Muscle of leg (tissue), 3 donors: ENCODE measurements at regions not wholly inside any gene's neighbourhood (a gene's known extent, or its start where the extent isn't known, plus 50 kb on each side); places are given as distances from the start of the nearest gene placed in this dataset.
A peak's percentile ranks its signal among the peaks of the same experiment; 100 is the strongest.

Experiments used
- DNase-seq: peaks from one replicate; pipeline ENCODE4 v3.0.0; 2013
- H3K27ac ChIP-seq: one replicate; pipeline ENCODE4 v1.5.1; 2013; ENCODE audit warnings: mild to moderate bottlenecking, low read length, control low read depth
- H3K27me3 ChIP-seq: one replicate; pipeline ENCODE4 v1.6.1; 2013; ENCODE audit warnings: low read length; ENCODE audit not compliant: control insufficient read depth, insufficient read depth
- H3K36me3 ChIP-seq: one replicate; pipeline ENCODE4 v1.6.1; 2013; ENCODE audit warnings: low read length; ENCODE audit not compliant: control insufficient read depth, insufficient read depth
- H3K4me1 ChIP-seq: one replicate; pipeline ENCODE4 v1.6.1; 2013; ENCODE audit warnings: low read length; ENCODE audit not compliant: control insufficient read depth, insufficient read depth
- H3K4me3 ChIP-seq: one replicate; pipeline ENCODE4 v1.5.1; 2013; ENCODE audit warnings: low read length, control low read depth
- H3K9me3 ChIP-seq: replicated peaks from 2 replicates; pipeline ENCODE4 v1.6.1; 2013; ENCODE audit warnings: low read depth, low read length; ENCODE audit not compliant: control insufficient read depth
- WGBS: methylation state at CpG from one replicate; pipeline ENCODE4 v1.1.5; 2013; ENCODE audit warnings: missing lambda C conversion rate; ENCODE audit not compliant: insufficient coverage; 5-methylcytosine and 5-hydroxymethylcytosine counted together

DNA sequence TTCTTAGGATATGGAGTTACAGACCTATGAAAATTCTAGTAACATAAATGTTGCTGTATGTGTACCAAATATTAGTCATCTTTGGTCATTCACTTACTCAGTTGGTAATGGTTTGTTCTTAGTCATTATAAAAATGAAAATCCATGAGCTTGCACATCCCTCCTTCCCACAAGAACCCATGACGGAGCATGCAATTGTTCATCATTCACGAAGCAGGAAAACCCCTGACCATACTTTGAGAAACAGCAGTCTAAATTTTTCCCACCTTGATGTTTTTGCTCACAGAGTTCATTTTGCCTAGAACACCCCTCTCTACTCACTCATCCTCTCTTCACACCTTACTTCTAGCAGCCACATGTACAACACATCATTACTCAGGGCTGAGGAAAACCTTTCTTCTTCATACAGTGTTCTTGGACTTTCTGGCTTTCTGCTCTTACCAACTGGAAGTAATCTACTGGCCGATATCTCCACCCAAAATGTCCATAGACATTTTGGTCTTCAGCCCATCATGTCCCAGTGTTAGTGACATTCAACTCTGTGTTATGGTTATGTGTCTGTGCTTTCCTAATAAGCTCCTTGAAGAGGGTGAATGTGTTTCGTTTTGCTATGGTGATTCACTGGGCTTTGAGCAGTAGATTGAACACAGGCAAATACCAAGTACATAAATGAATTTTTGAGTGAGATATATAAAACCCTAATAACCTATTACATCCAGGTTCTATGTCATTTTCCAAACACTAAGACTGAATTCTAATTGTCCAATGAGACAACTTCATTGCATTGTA is 189.9 kb downstream of the ZC3H11B start:
- Histone ChIP-seq H3K9me3 (no peaks in the 10 kb centered on the region), H3K27me3 (no peaks in the 10 kb centered on the region), H3K4me1 (no peaks in the 10 kb centered on the region), H3K4me3 (no peak overlapping the region), H3K36me3 (no peaks in the 10 kb centered on the region), H3K27ac (no peak overlapping the region)
- DNase-seq: no peak
- WGBS: 94% methylated on average over 2 of the region's 4 CpGs

DNA sequence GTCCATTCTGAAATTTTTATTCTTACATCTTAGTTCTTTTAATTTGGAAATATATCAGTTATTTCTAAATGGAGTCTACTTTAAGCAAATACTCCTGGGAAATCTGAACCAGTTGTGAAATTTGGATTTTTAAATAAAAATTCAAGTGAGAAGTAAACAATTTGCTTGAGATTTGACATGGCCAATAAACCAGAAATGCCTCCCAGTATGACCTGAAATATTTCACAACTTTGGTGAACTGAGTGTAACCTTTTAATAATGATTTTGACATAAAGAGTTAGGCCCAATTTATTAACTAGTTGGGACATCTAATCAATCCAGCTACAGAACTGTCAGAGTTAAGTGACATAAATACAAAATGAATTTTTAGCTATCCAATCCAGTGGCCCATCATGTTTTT is 192.0 kb downstream of the ZC3H11B start:
- DNase-seq: no peak
- Histone ChIP-seq H3K27me3 (no peaks in the 10 kb centered on the region), H3K27ac (no peak overlapping the region)

DNA sequence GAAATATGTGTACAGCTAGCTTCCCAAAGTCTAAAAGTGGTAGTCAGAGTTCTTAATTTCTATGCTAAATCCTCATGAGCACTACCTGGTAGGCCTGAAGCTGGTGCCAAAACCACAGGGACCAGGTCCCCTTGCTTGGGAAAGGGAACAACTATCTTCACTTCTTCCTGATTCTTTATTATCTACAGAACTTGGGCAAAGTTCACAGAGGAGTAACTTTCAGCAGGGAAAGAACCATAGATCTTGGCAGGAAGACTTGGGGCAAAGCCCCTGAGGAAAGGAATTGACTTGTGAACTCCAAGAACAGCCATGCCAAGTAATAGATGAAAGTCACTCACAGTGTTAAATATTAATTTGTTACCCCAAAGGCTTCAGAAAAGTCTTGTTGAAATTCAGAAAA is 193.0 kb downstream of the ZC3H11B start:
- no peaks in the 10 kb centered on the region for H3K36me3 ChIP-seq
- DNase-seq: no peak
- H3K4me3 ChIP-seq: no peak overlapping the region
- no peaks in the 10 kb centered on the region for H3K4me1 ChIP-seq
- no peak overlapping the region for H3K27ac ChIP-seq
- no peaks in the 10 kb centered on the region for H3K9me3 ChIP-seq
- no peaks in the 10 kb centered on the region for H3K27me3 ChIP-seq

More for the DNA sequence above, 192.0 kb downstream of the ZC3H11B start:
- no peaks in the 10 kb centered on the region for H3K4me1 ChIP-seq
- H3K4me3 ChIP-seq: no peak overlapping the region
- no peaks in the 10 kb centered on the region for H3K36me3 ChIP-seq
- no peaks in the 10 kb centered on the region for H3K9me3 ChIP-seq

DNA sequence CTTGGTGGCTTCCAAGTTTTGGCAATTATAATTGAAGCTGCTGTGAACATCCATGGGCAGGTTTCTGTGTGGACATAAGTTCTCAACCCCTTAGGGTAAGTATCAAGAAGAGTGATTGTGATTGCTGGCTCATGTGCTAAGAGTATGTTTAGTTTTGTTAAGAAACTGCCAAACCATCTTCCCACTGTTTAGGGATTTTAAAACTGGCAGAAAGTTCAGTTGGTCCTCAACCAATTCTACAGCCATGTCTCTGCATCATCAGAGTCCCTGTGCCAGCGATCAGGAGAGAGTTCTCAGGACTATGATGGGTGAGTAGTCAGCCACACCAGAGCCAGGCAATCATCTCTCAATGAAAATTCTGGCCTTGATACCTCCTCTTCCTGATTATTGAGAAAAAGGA is 193.8 kb downstream of the ZC3H11B start:
- Histone ChIP-seq H3K27ac (no peak overlapping the region), H3K9me3 (no peaks in the 10 kb centered on the region), H3K4me3 (no peak overlapping the region), H3K4me1 (no peaks in the 10 kb centered on the region), H3K36me3 (no peaks in the 10 kb centered on the region), H3K27me3 (no peaks in the 10 kb centered on the region)
- WGBS: no CpG with 5 or more reads among the region's 1 CpG
- peak; percentile 85 for DNase-seq

DNA sequence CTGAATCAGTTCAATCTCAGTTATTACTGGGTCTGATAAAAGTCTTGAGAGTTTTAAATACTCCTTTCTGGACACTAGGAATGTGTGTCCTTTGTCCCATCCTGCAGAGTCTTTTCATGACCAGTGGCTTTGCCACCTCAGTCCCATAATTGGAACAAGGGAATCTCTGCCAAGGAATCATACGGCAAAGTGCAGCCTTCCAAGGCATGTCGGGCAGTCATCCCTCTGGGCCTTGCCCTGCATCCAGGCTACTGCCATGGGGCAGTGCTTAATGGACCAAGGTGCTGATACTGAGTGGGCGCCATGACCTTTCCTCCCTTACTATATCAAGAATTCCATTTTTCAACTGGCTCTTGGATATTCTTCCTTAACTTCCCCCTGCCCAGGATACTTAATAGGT is 195.3 kb downstream of the ZC3H11B start:
- no peak for DNase-seq
- H3K4me3 ChIP-seq: no peak overlapping the region
- no peaks in the 10 kb centered on the region for H3K9me3 ChIP-seq
- no peaks in the 10 kb centered on the region for H3K36me3 ChIP-seq
- no peak overlapping the region for H3K27ac ChIP-seq
- WGBS: 80% methylated on average over 2 of the region's 3 CpGs
- no peaks in the 10 kb centered on the region for H3K27me3 ChIP-seq
- H3K4me1 ChIP-seq: no peaks in the 10 kb centered on the region

DNA sequence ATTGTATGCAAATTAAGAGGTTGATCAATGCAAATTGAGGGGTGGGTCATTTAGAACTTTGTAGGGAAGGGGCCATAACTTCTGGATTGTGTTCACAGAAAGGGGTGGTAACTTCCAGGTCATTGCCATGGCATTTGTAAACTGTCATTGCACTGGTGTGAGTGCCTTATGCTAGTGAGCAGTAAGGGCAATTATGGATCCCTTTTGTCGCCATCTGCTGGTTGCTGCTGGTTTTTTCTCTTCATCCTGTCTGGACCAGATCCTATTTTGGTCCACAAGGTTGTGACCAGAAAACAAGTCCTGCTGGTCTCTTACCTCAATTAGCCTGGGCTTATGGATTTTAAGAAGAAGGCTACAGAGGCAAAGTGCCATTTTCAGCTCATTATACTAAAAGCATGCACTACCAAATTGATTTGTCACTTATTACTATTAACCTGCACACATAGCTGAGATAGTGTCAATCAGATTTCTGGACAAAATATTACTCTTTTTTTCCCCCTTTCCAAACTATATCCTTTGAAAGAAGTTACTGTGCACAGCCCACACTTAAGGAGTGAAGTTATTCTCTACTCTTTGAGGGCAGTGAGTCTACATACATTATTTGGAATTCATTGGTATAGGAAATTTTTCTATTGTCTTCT is 196.2 kb downstream of the ZC3H11B start:
- peak; percentile 28 for DNase-seq
- Histone ChIP-seq H3K27ac (no peak overlapping the region), H3K9me3 (no peaks in the 10 kb centered on the region), H3K4me3 (no peak overlapping the region), H3K36me3 (no peaks in the 10 kb centered on the region), H3K4me1 (no peaks in the 10 kb centered on the region), H3K27me3 (no peaks in the 10 kb centered on the region)
- no CpG with 5 or more reads among the region's 1 CpG for WGBS

DNA sequence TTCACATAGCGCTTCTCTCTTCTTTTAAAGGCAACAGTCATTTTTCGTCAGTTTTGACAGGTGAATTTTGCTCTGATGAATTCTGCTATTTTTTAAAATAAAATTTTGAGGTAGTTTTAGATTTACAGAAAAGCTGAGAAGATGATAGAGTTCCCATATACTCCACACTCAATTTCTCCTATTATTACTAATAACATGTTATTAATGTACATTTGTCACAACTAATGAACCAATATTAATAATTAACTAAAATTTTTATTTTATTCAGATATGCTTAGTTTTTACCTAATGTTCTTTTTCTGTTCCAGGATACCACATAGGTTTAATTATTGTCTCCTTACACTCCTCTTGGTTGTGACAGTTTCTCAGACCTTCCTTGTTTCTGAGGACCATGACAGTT is 197.0 kb downstream of the ZC3H11B start:
- H3K27me3 ChIP-seq: no peaks in the 10 kb centered on the region
- DNase-seq: no peak
- 100% methylated on average over 1 of the region's 2 CpGs for WGBS

DNA sequence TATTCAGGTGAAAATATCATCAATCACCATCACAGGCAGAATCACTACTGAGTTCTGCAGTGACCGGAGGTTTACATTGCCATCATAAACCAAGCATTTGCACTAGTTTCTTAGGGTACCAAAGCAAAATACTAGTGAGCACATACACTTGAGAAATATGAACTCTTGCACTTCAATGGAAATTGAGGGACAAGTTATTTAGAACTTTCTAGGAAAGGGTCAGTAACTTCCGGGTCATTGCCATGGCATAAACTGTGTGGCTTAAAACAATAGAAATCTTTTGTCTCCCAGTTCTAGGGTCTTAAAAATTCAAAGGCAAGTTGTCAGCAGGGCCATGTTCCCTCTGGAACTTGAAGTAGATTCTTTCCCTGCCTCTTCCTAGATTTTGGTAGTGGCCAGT is 197.5 kb downstream of the ZC3H11B start:
- H3K9me3 ChIP-seq: no peaks in the 10 kb centered on the region
- no peaks in the 10 kb centered on the region for H3K4me1 ChIP-seq
- no peak overlapping the region for H3K4me3 ChIP-seq
- 100% methylated on average over 1 of the region's 2 CpGs for WGBS
- DNase-seq: no peak
- no peaks in the 10 kb centered on the region for H3K36me3 ChIP-seq
- no peak overlapping the region for H3K27ac ChIP-seq
- H3K27me3 ChIP-seq: no peaks in the 10 kb centered on the region

More for the DNA sequence above, 197.0 kb downstream of the ZC3H11B start:
- no peaks in the 10 kb centered on the region for H3K4me1 ChIP-seq
- no peak overlapping the region for H3K27ac ChIP-seq
- no peak overlapping the region for H3K4me3 ChIP-seq
- H3K9me3 ChIP-seq: no peaks in the 10 kb centered on the region
- no peaks in the 10 kb centered on the region for H3K36me3 ChIP-seq

DNA sequence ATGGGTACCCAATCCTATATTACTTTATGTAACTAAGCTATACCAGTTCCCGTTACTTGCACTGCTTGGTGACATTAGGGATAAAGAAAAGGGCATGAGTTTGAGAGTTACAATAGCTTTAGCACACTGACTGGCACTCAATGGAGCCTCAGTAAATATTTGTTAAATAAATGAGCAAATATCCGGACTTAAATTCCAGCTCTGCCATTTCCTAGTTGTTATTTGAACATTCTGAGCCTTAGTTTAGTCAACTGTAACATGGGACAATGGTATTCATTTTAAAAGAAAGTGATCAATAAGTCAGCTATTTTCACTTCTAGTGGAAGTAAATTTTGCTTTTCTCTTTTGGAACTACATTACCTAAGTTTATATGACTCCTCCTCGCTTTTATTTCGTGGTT is 198.7 kb downstream of the ZC3H11B start:
- H3K36me3 ChIP-seq: no peaks in the 10 kb centered on the region
- H3K9me3 ChIP-seq: no peaks in the 10 kb centered on the region
- no peak overlapping the region for H3K27ac ChIP-seq
- no peaks in the 10 kb centered on the region for H3K27me3 ChIP-seq
- no peaks in the 10 kb centered on the region for H3K4me1 ChIP-seq
- H3K4me3 ChIP-seq: no peak overlapping the region
- DNase-seq: no peak
- no CpG with 5 or more reads among the region's 4 CpGs for WGBS

DNA sequence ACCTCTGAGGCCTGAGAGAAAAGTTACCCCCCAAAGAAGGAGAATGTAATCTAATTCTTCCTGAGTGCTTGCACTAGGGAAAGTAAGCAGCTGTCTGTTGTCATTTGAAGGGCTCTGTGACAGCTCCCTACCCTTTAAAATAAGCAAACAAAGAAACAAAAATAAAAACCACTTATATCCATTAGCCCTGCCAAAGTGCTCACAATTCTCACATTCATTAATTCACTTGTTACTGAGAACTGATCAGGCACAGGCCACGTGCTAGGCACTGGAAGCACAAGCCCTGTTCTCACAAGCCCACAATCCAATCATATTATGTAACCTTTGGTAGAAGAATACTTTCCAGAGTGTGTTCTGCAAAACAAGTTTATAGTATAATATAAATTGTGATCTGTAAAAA is 199.4 kb downstream of the ZC3H11B start:
- no peaks in the 10 kb centered on the region for H3K4me1 ChIP-seq
- no peaks in the 10 kb centered on the region for H3K9me3 ChIP-seq
- H3K36me3 ChIP-seq: no peaks in the 10 kb centered on the region
- DNase-seq: peak; percentile 73
- H3K4me3 ChIP-seq: no peak overlapping the region
- H3K27me3 ChIP-seq: no peaks in the 10 kb centered on the region
- WGBS: no CpG with 5 or more reads among the region's 1 CpG
- H3K27ac ChIP-seq: peak overlapping the region; percentile 37
